GM21576 (cell line): ENCODE measurements at regions not wholly inside any gene's neighbourhood (a gene's known extent, or its start where the extent isn't known, plus 50 kb on each side); places are given as distances from the start of the nearest gene placed in this dataset.
"Not testable (repeated sequence)": the region's sequence is repeated elsewhere in the genome, so short reads cannot be mapped to it uniquely, and the experiment has no call there.

Experiments
- ATAC-seq: cut with Tn5 transposase; IDR thresholded peaks from one replicate; pipeline ENCODE4 v1.9.1; 2021; ENCODE audit warnings: mild to moderate bottlenecking, moderate library complexity; ENCODE audit not compliant: unreplicated experiment

GRCh38 chr1:70553567-70553956 lies 142.5 kb downstream of the CTH start:
- ATAC-seq = no peak

DNA sequence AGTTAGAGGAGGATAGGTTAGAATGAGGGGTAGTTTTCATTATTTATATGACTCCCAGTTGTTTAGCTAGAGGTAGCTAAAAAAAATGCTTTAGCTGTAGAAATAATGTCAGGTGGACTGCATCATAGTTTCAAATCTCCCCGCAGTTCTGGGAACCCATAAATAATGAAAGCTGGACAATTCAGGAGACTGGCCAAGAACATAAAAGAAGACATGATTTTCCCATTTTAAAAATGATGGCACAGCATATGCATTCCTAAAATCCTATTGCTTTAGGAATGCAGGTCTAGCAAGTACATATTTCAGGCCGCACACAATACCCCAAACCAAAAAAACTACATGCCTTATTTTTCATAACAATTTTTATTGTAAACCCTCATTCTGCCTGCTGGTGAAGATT lies 143.3 kb downstream of the CTH start:
- ATAC-seq = no peak

DNA sequence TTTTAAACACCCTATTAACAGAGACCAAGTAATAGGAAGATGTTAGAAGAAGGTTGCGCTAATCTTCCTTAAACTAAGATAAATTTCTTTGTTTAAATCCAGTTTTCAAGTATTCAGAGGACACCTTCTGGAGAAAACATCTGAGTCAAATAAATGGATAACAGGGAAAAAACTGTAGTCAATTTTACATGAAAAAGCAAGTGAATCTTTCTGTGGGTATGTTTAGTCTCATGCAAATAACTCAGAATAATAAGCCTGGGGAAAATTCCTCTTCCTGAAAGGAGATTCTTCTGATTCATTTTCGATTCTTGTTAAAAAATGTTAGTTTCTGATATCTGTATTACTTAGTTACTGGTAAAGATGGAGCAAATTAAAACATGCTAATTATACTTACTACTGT lies 145.5 kb downstream of the CTH start:
- no peak for ATAC-seq

- ATAC-seq = no peak
These were observed 156.1 kb downstream of the CTH start for GRCh38 chr1:70567167-70567566.

- ATAC-seq = no peak
These were observed 160.1 kb downstream of the CTH start for GRCh38 chr1:70571191-70571590.

GRCh38 chr1:70573317-70573843 lies 162.3 kb downstream of the CTH start:
- no peak for ATAC-seq

DNA sequence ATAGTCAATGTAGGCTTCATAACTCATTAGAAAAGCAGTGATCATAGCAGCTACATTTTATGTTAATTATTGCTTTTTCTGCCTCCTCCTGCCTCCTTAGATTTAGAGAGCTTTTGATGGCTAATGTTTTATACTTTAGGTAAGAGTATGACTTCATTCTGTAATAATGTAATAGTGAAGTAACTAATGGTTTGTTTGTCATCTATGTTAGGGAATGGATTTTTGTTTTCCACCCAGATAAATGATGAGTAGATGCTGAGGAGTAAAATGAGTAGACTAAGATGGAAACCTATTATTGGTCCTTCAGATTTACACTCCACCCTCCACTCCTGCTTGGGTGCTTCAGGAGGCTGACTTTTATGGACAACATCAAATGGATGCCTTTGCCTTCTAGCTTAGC lies 170.6 kb downstream of the CTH start:
- no peak for ATAC-seq

- ATAC-seq = no peak
These were observed 172.5 kb downstream of the CTH start for GRCh38 chr1:70583522-70583921.

- no peak for ATAC-seq
These were observed 175.0 kb downstream of the CTH start for GRCh38 chr1:70586046-70586445.

GRCh38 chr1:70587872-70588366 lies 176.9 kb downstream of the CTH start:
- no peak for ATAC-seq

- not testable (repeated sequence) for ATAC-seq
These were observed 182.5 kb downstream of the CTH start for GRCh38 chr1:70593551-70593950.

GRCh38 chr1:70608815-70609214 lies 197.7 kb downstream of the CTH start:
- ATAC-seq = no peak

DNA sequence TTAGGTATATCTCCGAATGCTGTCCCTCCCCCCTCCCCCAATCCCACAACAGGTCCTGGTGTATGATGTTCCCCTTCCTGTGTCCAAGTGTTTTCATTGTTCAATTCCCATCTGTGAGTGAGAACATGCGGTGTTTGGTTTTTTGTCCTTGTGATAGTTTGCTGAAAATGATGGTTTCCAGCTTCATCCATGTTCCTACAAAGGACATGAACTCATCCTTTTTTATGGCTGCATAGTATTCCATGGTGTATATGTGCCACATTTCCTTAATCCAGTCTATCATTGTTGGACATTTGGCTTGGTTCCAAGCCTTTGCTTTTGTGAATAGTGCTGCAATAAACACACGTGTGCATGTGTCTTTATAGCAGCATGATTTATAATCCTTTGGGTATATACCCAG lies 199.1 kb downstream of the CTH start:
- not testable (repeated sequence) for ATAC-seq

GRCh38 chr1:70616946-70617345 lies 205.9 kb downstream of the CTH start:
- no peak for ATAC-seq

DNA sequence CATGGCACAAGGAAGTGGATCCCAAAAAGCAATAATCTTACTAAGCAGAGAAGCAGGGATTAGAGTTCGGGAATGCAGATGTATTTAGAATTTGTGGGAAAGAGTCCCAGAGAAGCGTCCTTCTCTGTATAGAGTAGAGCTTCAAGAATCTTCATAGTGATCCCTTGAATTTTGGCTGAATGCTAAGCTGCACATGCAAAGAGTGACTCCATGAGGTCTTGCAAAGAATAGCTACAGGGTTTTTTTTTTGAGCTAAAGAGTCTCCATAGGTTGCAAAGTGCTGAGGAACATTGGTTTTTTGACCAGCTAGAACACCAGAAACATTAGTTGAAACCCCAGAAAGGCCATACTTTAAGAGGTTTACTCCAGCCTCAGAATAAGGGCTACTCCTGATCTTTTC lies 206.7 kb downstream of the CTH start:
- no peak for ATAC-seq

- no peak for ATAC-seq
These were observed 216.8 kb downstream of the CTH start for GRCh38 chr1:70627910-70628309.

GRCh38 chr1:70628973-70629372 lies 217.9 kb downstream of the CTH start:
- ATAC-seq = no peak

- ATAC-seq = no peak
These were observed 221.9 kb downstream of the CTH start for GRCh38 chr1:70633004-70633403.

GRCh38 chr1:70635868-70636267 lies 224.8 kb downstream of the CTH start:
- ATAC-seq = no peak

DNA sequence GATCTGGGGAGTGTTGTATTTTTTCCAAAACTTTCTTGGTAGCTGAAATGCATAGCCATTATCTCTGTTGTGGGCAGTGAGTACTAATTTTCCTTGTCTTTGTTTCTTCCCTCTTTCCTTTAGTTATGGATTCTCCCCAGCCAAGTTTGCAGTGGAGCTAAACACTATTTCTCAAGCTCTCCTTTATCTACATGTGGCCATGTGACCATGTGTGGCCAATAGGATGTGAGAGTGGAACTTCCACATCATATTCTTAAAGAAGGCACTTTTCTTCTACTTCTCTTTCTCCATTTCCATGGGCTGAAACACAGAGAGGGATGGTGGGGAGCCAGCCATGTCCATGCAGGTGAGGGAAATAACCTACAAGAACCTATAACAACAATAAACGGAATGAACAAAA lies 230.8 kb downstream of the CTH start:
- ATAC-seq = no peak

- no peak for ATAC-seq
These were observed 245.3 kb downstream of the CTH start for GRCh38 chr1:70656361-70656760.

DNA sequence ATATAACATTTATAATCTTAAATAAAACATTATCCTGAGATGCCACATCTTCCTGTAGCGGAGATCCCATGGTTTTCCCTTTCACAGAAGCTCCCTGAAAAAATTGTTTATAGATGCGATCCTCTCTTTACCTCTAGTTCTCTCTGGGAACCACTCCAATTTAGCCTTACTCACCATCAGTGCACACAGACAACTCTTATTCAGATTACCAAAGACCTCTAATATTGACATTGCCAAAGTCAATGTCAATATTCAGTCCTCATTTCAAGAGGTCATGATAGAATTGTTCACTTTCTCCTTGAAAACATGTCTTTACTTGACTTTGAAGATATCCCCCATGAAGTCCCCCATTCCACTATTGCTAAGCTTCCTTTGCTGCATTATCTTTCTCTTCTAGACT lies 248.8 kb downstream of the CTH start:
- no peak for ATAC-seq

GRCh38 chr1:70666381-70667140 lies 255.5 kb downstream of the CTH start:
- ATAC-seq = no peak
